Hematopoietic multipotent progenitor cell treated with erythropoietin and hydrocortisone succinate and interleukin-3 and kit ligand, for 4 days (in vitro differentiated cells): ENCODE measurements at regions not wholly inside any gene's neighbourhood (a gene's known extent, or its start where the extent isn't known, plus 50 kb on each side); places are given as distances from the start of the nearest gene placed in this dataset.
A peak's percentile ranks its signal among the peaks of the same experiment; 100 is the strongest.
"Not testable (repeated sequence)": the region's sequence is repeated elsewhere in the genome, so short reads cannot be mapped to it uniquely, and the experiment has no call there.

Experiments used
- DNase-seq: peaks from one replicate; pipeline ENCODE4 v3.0.0-alpha.2; 2015

DNA sequence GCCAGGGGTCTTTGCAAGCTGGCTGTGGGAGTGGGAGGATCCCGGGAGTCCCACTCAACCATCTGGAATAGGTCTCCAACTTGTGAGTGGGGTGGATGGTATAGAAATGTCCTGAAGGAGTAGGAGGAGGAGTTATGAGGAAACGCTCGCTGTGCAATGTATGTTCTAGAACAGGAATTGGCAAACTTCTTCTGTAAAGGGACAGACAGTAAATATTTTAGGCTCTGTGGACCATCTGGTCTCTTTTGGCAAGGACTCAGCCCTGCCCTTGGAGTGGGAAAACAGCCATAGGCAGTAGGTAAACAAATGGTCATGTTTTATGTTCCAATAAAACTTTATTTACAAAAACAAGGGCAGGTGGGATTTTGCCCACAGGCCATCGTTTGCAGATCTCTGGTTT is 149.2 kb downstream of the NPIPB5 start:
- DNase-seq = no peak

DNA sequence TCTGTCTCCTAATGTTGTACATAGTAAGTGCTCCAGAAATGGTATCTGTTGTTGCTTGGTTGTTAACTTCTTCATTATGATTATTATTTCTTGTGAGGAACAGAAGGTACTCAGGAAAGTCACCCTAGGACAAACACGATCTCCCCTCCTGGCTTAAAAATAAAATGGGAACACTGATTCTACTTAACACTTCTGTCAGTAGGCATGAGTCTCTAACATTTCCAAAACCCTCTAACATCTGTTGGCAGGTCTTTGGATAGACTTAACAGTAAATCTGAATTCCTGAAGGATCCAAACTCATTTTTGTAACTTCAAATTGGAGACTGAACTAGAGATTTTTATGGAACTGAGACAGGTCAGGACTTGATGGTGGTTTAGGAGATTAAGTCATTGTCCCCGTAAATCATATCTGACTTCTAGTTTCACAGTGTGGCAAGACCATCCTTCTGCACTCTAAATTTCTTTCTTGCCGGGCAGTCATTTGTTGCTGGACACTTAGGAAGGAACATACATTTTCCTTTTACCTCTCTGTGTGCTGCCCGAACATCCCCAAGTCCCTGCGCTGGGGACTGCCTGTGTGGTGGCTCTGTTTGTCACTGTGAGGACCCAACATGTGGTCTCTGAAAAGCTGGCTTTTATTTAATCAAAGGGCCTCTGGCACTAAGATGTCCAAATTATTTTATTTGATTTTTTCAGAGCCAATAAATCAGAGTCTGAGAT is 149.9 kb downstream of the NPIPB5 start:
- DNase-seq = no peak

DNA sequence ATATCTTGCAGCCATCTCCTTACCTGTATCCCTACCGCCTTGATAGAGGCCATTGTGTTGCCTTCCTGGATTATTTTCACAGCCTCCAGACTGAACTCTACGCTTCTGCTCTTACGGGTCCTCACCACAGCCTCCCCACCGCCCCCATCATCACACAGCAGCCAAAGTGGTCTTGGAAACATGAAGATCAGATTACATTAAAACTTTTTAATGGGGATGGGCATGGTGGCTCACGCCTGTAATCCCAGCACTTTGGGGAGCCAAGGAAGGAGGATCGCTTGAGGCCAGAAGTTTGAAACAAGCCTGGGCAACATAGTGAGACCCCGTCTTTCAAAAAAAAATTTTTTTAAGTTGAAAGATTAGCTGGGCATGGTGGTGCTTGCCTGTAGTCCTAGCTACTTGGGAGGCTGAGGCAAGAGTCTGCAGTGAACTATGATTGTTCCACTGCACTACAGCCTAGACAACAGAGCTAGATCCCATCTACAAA is 150.5 kb downstream of the NPIPB5 start:
- no peak for DNase-seq

DNA sequence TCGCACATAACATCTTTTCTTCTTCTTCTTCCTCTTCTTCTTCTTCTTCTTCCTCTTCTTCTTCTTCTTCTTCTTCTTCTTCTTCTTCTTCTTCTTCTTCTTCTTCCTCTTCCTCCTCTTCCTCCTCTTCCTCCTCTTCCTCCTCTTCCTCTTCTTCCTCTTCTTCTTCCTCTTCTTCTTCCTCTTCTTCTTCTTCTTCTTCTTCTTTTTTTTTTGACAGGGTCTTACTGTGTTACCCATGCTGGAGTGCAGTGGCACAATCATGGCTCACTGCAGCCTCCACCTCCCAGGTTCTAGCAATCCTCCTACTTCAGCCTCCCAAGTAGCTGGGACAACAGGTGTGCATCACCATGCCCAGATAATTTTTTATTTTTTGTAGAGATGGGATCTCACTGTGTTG is 151.0 kb upstream of the HS3ST2 start:
- DNase-seq = not testable (repeated sequence)

DNA sequence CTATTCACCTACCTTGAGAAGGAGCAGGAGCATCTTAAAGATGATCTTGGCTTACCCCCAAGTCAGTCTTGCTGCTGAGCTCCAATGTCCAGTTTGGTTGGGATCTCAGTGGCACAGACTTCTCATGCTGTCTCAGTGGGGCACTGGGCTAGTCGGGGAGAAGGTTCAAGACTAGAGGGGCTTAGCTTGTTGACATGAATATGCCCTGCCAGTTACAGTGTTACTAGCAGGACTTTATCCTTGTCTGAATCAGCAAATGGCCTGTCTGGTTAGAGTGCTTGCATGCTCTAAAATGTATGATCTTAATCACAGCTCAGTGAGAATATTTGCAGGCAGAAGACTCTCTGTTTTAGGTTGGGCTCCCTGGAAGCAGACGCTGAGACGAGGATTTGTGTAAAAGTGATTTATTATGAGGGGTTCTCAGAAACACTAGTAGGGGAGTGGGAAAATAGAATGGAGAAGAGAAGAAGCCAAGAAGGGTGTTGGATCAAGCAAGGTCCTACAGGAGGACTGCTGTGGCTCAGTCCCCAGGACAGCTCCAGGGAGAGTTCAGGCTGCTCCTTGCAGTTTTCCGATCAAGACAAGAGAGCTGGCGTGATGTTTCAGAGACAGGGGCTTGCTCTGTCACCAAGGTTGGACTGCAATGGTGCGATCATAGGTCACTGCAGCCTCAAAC is 150.4 kb upstream of the HS3ST2 start:
- no peak for DNase-seq

DNA sequence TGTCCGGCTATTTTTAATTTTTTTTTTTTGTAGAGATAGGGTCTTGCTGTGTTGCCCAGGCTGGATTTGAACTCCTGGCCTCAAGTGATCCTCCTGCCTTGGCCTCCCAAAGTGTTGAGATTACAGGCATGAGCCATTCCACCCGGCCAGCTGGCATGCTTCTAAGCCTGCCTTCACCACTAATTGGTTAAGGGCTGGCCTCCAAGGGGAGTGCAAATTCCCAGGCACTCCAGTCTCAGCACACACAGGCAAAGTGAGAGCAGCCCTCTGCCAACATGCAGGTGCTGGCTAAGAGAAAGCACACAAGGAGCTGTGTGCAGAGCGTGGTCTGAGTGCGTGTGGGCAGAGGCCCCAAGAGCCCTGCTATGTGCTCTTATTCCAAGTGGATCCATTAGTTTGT is 149.8 kb upstream of the HS3ST2 start:
- no peak for DNase-seq

DNA sequence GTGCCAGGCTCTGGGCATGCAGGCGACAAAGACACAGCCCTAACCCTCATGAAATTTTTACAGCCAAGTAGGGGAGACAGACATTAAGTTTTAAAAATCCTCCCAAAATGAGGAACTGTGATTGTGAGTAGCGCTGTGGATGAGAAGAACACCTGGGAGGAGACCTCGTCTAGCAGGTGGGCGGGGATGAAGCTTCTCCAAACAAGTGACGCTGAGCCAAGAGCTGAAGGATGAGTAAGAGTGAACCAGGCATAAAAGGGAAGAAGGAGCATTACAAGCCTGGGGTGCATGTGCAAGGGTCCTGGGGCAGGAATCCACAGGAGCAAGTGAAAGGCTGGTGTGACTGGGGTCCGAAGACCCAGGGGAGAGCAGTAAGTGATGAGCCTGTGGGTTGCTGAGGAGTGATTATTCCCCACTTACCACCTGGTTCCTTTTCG is 149.4 kb upstream of the HS3ST2 start:
- no peak for DNase-seq

DNA sequence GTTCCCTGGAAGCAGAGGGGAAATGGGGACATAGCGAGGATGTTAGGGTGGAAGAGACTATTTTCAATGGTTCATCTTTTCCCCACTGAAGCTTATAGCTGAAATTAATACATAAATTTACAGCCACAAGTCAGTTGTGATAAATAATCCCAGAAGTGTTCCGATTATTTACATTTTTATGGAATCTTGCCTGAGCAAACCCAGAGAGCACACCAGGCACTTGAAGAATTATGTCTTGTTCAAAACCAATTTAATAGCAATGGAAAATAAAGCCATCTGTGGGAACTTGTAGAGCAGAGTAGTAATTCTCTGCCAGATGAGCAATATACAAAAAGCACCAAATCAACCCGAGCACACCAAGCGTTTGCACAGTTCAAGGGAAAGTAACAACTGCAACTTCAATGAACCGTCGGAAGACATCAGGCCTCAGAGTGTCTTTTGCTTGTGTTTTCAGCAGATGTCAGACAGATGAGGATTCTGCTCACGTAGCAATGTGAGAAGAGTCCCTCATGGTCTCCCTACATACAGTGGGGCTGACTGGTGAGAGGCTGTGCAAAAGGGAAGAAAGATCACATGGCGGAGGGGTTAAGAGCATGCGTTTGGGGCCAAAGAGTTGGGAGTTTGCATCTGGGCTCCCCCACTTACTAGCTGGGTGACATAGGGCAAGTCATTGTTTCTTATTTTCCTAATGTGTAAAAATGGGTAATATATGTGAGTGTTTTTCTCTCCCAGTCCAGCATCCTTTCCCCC is 148.7 kb upstream of the HS3ST2 start:
- DNase-seq = no peak

DNA sequence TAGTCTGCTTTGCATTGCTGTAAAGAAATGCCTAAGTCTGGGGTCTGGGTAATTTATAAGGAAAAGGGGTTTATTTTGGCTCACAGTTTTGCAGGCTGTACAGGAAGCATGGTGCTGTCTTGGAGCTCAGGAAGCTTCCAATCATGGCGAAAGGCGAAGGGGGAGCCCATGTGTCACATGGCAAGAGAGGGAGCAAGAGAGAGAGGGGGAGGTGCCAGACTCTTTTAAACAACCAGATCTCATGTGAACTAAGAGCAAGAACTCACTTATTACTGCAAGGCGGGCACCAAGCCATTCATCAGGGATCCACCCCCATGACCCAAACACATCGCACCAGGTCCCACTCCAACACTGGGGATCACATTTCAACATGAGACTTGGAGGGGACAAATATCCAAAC is 148.2 kb upstream of the HS3ST2 start:
- no peak for DNase-seq

DNA sequence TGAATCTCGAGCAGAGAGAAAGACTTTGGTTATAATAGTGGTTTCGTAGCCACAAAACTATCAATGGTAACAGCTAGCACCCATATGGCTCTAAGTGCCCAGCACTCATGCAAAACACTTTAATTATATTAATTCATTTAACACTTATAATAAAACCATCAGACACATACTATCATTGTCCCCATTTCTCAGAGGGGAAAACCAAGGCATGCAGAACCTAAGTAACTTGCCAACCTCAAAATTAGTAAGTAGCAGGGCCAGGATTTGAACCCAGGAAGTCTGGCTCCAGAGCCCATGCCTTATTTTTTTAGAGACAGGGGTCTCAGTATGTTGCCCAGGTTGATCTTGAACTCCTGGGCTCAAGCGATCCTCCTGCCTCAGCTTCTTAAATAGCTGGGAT is 145.6 kb upstream of the HS3ST2 start:
- DNase-seq = no peak

DNA sequence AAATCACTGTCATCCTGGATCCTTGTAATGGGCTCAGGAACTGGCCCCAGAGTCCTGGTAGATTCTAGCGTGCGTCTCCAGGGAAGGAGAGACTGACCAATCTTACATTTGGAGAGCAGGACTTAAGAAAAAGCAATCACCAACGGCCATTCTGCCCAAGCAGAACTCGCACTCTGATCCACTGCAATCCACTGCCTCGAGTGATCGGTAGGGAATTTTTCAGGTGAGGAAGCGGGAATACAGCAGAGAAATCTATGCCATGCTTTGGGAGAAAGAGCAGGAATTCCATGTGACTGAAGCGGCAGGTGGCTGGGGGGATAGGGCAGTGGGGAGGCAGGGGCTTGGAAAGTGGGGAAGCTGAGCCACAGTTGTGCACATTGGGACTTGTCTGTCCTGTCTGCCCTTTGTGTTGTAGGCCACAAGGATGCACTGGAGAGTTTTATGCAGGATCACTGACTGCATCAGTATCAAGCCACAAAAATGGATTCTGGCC is 143.9 kb upstream of the HS3ST2 start:
- DNase-seq = no peak

DNA sequence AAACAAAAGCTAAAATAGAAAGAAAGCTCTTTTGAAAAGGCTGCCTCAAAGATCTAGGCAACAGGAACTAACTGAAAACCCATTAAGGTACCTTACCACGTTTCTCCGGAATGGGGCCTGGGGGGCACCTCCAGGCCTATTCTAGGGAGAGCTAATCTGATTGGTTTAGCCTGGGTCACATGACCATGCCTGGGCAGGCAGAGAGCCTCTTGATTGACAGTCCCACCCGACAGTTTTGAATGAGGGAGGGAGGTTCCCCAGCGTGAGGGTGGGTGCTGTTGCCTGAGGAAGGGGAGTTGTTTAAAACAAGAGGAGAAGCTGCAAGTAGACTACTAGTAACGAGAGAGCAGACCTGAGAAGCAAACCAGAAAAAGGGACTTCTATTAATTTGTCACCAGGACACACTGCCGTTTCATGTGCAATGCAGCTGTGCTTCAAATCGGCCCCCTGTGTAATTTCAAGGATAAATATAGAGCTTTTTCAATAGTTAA is 143.4 kb upstream of the HS3ST2 start:
- DNase-seq = peak; percentile 62

DNA sequence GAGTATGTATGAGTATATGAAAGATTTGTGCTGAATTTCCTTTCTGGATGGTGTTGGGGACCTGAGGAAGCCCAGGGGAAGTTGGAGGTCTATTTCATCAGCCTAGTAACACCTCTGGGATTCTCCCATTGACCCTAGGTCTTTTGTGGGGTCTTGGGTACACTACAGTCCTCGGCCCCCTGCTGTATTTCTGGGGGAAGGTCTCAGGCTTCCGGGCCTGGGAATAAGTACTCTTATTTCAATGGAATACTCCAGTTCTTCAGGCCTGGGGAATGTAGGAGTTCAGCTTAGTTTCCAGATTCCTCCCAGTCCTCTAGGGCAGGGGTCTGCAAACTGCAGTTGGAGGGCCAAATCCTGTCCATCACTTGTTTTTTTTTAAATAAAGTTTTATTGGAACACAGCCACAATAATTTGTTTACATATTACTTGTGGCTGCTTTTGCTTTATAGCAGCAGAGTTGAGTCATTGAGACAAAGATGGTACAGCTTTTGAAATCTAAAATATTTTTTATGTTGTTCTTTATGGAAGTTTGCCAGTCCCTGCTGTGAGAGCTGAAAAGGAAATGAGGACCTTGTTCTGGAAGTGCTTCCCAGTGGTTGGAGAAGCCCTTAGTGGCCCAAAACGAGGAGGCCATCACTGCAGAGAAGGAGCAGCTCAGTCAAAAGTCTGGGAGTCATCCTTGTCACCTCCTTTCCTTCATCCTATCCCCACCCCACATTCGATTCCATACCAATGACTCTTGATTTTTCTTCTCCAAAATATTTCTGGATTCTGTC is 142.5 kb upstream of the HS3ST2 start:
- DNase-seq = no peak

DNA sequence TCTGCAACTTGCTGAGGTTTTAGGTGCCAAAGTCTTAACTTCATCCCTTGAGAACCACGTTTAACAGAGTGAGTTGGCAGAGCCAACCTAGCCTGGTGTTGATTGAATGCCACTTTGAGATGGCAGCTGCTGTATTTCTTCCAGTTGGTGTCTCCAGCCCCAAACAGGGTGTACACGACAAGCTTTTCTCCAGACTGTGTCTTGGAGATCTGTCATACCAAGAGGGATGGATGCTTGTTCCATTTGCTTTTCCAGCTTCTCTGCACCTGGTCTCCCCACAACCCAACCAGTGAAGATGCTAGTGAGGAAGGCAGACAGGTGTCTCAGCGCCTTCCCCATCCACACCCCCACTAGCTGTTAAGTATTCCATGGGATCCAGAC is 141.1 kb upstream of the HS3ST2 start:
- no peak for DNase-seq

DNA sequence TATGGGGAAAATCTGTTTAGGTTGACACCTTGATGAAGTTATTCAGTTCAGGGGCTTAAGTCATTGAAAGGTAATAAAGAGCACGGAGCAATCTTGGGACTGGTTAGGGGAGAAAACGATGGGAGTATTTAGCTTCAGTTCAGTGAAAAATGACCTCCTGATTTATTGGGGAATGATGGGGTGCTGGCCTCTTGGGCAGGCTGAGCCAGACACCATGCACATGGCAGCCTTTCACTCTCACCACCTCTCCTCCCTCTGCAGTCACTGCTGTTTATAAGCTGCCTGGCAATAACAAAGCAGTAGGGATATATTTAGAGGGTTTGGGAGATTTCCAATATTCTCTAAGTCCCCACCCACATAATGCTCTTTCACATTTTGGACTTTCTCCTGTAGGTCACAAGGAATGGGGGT is 140.5 kb upstream of the HS3ST2 start:
- DNase-seq = no peak

DNA sequence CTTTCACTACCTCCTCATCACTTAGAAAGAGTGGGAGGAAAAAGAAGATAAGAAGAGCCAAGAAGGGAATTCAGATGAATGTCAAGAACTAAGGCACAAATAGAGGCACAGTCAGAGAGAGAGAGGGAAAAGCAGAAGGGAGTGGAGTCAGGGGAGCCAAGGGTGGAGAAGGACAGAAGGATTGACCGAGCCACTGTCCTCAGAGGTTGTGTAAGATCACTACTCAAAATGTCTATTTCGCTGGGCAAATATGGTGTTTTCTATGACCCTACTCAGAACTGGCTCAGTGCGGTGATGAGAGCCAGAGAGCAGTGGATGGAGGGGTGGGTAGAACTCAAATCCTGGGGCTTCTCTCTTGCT is 139.2 kb upstream of the HS3ST2 start:
- DNase-seq = no peak

DNA sequence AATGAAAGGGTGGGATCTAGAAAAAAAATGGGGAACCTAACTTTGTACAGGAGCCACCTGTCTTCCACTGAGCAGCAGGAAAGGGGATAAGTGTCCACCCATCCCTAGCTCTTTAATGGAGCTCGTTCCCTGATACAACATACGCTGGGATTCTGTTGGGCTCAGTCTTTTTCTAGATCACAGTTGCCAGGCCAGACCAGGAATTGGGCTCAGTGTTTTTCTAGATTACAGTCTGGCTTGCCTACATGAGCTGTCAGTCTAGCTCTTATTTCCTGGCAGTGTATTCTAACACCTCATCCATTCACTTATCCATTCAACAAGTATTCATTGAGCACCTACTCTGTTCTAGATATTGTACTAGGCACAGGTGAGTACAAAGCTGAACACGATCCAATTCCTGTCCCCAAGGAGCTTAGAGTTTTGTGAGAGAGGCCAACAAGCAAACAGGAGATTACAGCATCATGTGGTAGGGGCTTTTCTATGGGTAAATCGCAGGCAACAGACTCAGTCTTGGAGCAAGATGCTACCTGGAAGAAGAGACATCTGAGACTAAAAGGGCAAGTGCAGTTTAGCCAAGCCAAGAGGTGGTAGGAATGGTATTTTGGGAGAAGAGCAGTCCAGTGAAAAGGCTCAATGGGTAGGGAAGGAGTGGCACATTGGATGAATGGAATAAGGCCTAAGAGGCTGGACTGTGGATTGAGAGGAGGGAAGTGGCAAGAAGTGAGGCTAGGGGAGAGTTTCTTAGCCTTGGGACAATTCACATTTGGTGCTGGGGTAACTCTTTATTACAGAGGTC is 138.0 kb upstream of the HS3ST2 start:
- no peak for DNase-seq

DNA sequence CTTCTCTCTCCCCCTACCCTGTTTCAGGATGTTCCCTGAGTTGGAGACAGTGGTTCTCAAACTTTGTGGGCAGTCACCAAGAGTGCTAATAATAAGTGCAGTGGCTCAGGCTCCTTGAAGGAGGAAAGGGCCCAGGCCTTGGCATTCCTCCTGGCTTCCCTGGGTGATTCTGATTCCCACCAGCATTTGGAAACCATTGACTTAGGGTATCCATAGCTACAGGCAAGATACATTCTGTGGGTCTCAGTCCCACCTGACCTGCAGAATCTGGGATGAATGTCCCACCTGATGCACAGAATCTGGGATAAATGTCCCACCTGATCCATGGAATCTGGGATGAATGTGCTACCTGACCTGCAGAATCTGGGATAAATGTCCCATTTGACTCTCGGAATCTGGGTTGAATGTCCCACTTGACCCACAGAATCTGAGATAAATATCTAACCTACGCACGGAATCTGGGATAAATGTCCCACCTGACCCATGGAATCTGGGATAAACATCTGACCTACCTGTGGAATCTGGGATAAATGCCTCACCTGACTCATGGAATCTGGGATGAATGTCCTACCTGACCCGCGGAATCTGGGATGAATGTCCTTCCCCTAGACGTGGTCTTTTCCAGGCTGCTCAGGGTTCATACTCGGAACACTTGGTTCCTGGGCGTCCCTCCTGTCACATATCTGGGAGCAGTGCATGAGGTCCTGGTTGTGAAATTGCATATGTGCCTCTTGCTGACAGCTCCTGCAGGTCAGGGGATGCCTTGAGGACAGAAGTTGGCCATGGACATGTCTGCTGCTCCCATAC is 136.7 kb upstream of the HS3ST2 start:
- no peak for DNase-seq

DNA sequence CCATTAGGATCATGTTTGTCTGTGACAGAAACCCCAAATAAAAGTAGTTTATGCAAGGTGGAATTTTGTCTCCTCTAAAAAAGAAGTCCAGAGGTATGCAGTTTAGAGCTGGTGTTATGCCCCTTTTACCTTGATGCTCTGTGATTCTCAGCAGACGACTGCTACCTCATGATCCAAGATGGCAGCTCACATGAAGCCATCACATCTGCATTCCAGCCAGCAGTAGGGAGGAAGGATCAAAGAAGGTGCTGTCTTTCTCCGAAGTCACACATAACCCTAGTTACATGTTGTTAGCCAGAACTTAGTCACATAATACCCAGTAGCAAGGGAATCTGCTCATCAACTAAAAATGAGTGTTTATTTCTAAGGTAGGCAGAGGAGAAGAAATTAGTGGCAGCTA is 135.7 kb upstream of the HS3ST2 start:
- DNase-seq = no peak

DNA sequence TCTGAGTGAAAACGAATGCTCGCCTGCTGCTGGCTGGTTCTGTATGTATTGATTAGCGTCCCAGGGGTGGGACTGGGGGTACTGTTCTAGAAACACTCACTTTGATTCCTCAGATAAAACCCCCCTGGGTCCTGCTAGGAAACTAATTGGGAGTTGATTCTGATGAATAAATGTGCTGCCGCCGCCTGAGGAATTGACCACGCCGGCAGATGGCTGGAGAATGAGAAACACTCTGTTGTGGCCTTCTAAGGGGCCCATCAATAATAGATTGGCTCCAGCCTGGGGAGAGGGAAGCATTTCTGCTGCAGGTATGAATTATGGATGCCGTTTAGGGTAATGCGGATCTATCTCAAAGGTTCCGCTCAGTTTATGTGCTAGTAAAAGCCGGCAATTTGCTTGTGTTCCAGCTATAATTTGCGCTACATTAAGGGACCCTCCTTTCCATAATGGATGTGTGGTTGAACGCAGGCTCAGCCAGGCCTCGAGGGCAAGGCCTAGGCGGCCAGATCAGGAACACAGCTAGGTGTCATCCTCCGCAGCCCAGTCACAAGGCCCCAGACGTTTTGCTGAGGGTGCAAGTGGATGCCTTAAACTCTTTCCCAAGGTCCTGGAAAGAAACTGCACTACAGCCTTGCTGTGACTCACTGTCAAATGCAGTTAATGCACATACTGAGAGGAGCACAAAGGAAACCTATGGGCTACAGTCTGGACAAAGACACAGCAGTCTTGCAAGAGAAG is 132.2 kb upstream of the HS3ST2 start:
- no peak for DNase-seq
